ENCODE measurements at regions not wholly inside any gene's neighbourhood (a gene's known extent, or its start where the extent isn't known, plus 50 kb on each side); places are given as distances from the start of the nearest gene placed in this dataset.

GRCh38 chr10:81314471-81314870 is 560.5 kb upstream of the NRG3 start:
- TF ChIP-seq, protein P1, sequence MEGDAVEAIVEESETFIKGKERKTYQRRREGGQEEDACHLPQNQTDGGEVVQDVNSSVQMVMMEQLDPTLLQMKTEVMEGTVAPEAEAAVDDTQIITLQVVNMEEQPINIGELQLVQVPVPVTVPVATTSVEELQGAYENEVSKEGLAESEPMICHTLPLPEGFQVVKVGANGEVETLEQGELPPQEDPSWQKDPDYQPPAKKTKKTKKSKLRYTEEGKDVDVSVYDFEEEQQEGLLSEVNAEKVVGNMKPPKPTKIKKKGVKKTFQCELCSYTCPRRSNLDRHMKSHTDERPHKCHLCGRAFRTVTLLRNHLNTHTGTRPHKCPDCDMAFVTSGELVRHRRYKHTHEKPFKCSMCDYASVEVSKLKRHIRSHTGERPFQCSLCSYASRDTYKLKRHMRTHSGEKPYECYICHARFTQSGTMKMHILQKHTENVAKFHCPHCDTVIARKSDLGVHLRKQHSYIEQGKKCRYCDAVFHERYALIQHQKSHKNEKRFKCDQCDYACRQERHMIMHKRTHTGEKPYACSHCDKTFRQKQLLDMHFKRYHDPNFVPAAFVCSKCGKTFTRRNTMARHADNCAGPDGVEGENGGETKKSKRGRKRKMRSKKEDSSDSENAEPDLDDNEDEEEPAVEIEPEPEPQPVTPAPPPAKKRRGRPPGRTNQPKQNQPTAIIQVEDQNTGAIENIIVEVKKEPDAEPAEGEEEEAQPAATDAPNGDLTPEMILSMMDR (IDR thresholded peaks at IDR 0.05; ENCODE audit: insufficient read depth, low read length): no peak
- no peak for TF ChIP-seq SPI1 (IDR thresholded peaks at IDR 0.05; ENCODE audit: borderline replicate concordance, low read depth)
- TF ChIP-seq REST (IDR thresholded peaks at IDR 0.05; ENCODE audit: insufficient replicate concordance, low read depth): no peak
- TF ChIP-seq GABPA (IDR thresholded peaks at IDR 0.05; ENCODE audit: low read depth): no peak
- no peak for TF ChIP-seq POLR2AphosphoS5 (IDR thresholded peaks at IDR 0.05; ENCODE audit: low read depth)
- no peak overlapping the region for H3K4me3 ChIP-seq (replicated peaks; ENCODE audit: insufficient read depth, low read length)
- no peak overlapping the region for H3K27ac ChIP-seq (replicated peaks)
- DNase-seq (ENCODE audit: low read depth in 1 of 2, low spot score in 1 of 2): no peak
- H3K27me3 ChIP-seq (ENCODE audit: insufficient read depth, poor library complexity, severe bottlenecking): no peaks in the 10 kb centered on the region

DNA sequence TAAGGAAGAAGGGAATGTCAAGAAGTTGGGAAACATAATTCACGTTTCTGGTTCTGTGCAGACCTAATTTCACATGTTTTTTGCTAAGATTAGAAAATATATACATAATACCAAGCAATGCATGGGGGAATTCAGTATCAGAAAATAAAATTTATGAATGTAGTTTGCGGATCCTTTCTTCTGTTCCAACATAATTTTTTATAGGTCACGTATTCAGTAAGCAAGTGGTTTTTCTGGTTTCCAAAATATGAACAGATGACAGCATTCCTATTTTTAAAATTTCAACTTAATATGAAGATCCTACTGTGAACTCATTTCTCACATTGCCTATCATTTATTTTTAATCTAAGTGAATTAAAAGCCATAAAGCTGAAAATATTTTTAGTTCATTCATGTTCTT is 560.0 kb upstream of the NRG3 start:
- H3K4me3 ChIP-seq (replicated peaks; ENCODE audit: insufficient read depth, low read length): no peak overlapping the region
- TF ChIP-seq SPI1 (IDR thresholded peaks at IDR 0.05; ENCODE audit: borderline replicate concordance, low read depth) (no peak), POLR2AphosphoS5 (IDR thresholded peaks at IDR 0.05; ENCODE audit: low read depth) (no peak), GABPA (IDR thresholded peaks at IDR 0.05; ENCODE audit: low read depth) (no peak), REST (IDR thresholded peaks at IDR 0.05; ENCODE audit: insufficient replicate concordance, low read depth) (no peak)
- TF ChIP-seq, protein P1 (IDR thresholded peaks at IDR 0.05; ENCODE audit: insufficient read depth, low read length): no peak
- no peaks in the 10 kb centered on the region for H3K27me3 ChIP-seq (ENCODE audit: insufficient read depth, poor library complexity, severe bottlenecking)
- H3K27ac ChIP-seq (replicated peaks): no peak overlapping the region
- no peak for DNase-seq (ENCODE audit: low read depth in 1 of 2, low spot score in 1 of 2)

GRCh38 chr10:81348003-81348402 is 527.0 kb upstream of the NRG3 start:
- Histone ChIP-seq H3K27me3 (ENCODE audit: insufficient read depth, poor library complexity, severe bottlenecking) (no peaks in the 10 kb centered on the region), H3K27ac (replicated peaks) (no peak overlapping the region), H3K4me3 (replicated peaks; ENCODE audit: insufficient read depth, low read length) (no peak overlapping the region)
- no peak for DNase-seq (ENCODE audit: low read depth in 1 of 2, low spot score in 1 of 2)
- TF ChIP-seq SPI1 (IDR thresholded peaks at IDR 0.05; ENCODE audit: borderline replicate concordance, low read depth) (no peak), REST (IDR thresholded peaks at IDR 0.05; ENCODE audit: insufficient replicate concordance, low read depth) (no peak), GABPA (IDR thresholded peaks at IDR 0.05; ENCODE audit: low read depth) (no peak), POLR2AphosphoS5 (IDR thresholded peaks at IDR 0.05; ENCODE audit: low read depth) (no peak)
- TF ChIP-seq, protein P1 (IDR thresholded peaks at IDR 0.05; ENCODE audit: insufficient read depth, low read length): no peak

Measured in HL-60 (cell line).